HEK293 (cell line): ENCODE measurements at regions not wholly inside any gene's neighbourhood (a gene's known extent, or its start where the extent isn't known, plus 50 kb on each side); places are given as distances from the start of the nearest gene placed in this dataset.
"Not testable (repeated sequence)": the region's sequence is repeated elsewhere in the genome, so short reads cannot be mapped to it uniquely, and the experiment has no call there.

Source experiments
- CTCF ChIA-PET: fragments of 350-600 bp; formaldehyde crosslinking; extraction: SDS; loops from one replicate; lab custom pipeline; 2021; ENCODE audit warnings: antibody characterized with exemption; lab: Yijun Ruan, JAX
- POLR2A ChIA-PET: fragments of 300-600 bp; formaldehyde crosslinking; extraction: SDS; loops from one replicate; lab custom pipeline; 2020; ENCODE audit warnings: antibody characterized with exemption, inconsistent platforms; lab: Yijun Ruan, JAX
- H3K27ac ChIP-seq: fragments of 200-500 bp; sonication (Bioruptor generic); 2 replicates; pipeline ENCODE4 v1.5.1; 2014; ENCODE audit warnings: low read depth, low read length, control low read depth, inconsistent platforms; ENCODE audit errors: extremely low read depth
- H3K36me3 ChIP-seq, 2 experiments: fragments of 200-500 bp in 1 of 2; sonication (Bioruptor generic) in 1 of 2; 1 replicate in 1 of 2; 2 replicates in 1 of 2; pipeline ENCODE4 v1.5.1; 2014 to 2017; ENCODE audit warnings: inconsistent platforms in 2 of 2, low read length in 2 of 2; ENCODE audit not compliant: control insufficient read depth in 2 of 2, insufficient read depth in 1 of 2
- H3K4me1 ChIP-seq: fragments of 200-500 bp; sonication (Bioruptor generic); 2 replicates; pipeline ENCODE4 v1.5.1; 2014; ENCODE audit warnings: mild to moderate bottlenecking, low read length, inconsistent platforms; ENCODE audit not compliant: control insufficient read depth, insufficient read depth
- H3K4me3 ChIP-seq: 2 replicates; pipeline ENCODE4 v1.5.1; 2011; ENCODE audit warnings: low read depth, mild to moderate bottlenecking, control low read depth, low read length, moderate library complexity
- H3K9me3 ChIP-seq: fragments of 200-500 bp; sonication (Bioruptor generic); 2 replicates; pipeline ENCODE4 v1.5.1; 2014; ENCODE audit warnings: low read depth, low read length, inconsistent platforms; ENCODE audit not compliant: control insufficient read depth, insufficient read depth
- EGR2 ChIP-seq: fragments of 450-650 bp; formaldehyde crosslinking; IDR thresholded peaks from 2 replicates; pipeline ENCODE4 v1.5.1; 2016; ENCODE audit warnings: low read depth, missing biosample characterization, missing genetic modification characterization
- GFI1B ChIP-seq: fragments of 450-650 bp; formaldehyde crosslinking; IDR thresholded peaks from 2 replicates; pipeline ENCODE4 v1.5.1; 2016; ENCODE audit warnings: missing biosample characterization, missing genetic modification characterization
- KLF17 ChIP-seq: fragments of 450-650 bp; formaldehyde crosslinking; IDR thresholded peaks from 2 replicates; pipeline ENCODE4 v1.5.1; 2016; ENCODE audit warnings: missing biosample characterization, missing genetic modification characterization
- MEIS1 ChIP-seq: sonication (generic); formaldehyde crosslinking; IDR thresholded peaks from 2 replicates; pipeline ENCODE4 v1.8.1; 2022; ENCODE audit warnings: missing genetic modification reagents, mild to moderate bottlenecking, borderline replicate concordance
- SCRT1 ChIP-seq: fragments of 450-650 bp; formaldehyde crosslinking; IDR thresholded peaks from 2 replicates; pipeline ENCODE4 v1.5.1; 2016; ENCODE audit warnings: missing biosample characterization, missing genetic modification characterization, borderline replicate concordance
- ZFP3 ChIP-seq: fragments of 450-650 bp; formaldehyde crosslinking; IDR thresholded peaks from 2 replicates; pipeline ENCODE4 v1.5.1; 2016; ENCODE audit warnings: low read depth, missing biosample characterization, missing genetic modification characterization
- ZNF184 ChIP-seq: fragments of 450-650 bp; IDR thresholded peaks from 2 replicates; pipeline ENCODE4 v1.5.1; 2018; ENCODE audit warnings: missing biosample characterization, mild to moderate bottlenecking, missing genetic modification characterization
- ZNF202 ChIP-seq: fragments of 450-650 bp; formaldehyde crosslinking; IDR thresholded peaks from 2 replicates; pipeline ENCODE4 v1.5.1; 2016; ENCODE audit warnings: missing biosample characterization, missing genetic modification characterization, borderline replicate concordance
- ZNF311 ChIP-seq: fragments of 450-650 bp; formaldehyde crosslinking; IDR thresholded peaks from 2 replicates; pipeline ENCODE4 v1.5.1; 2017; ENCODE audit warnings: missing biosample characterization, missing genetic modification characterization, borderline replicate concordance
- ZNF324 ChIP-seq: fragments of 450-650 bp; formaldehyde crosslinking; IDR thresholded peaks from 2 replicates; pipeline ENCODE4 v1.5.1; 2016; ENCODE audit warnings: missing biosample characterization, missing genetic modification characterization
- ZNF335 ChIP-seq: fragments of 450-650 bp; formaldehyde crosslinking; conservative IDR thresholded peaks from 2 replicates; pipeline ENCODE4 v1.5.1; 2016; ENCODE audit warnings: missing biosample characterization, missing genetic modification characterization
- ZNF37A ChIP-seq: fragments of 450-650 bp; IDR thresholded peaks from 2 replicates; pipeline ENCODE4 v1.5.1; 2018; ENCODE audit warnings: missing biosample characterization, missing genetic modification characterization
- ZNF398 ChIP-seq: fragments of 450-650 bp; formaldehyde crosslinking; IDR thresholded peaks from 2 replicates; pipeline ENCODE4 v1.5.1; 2017; ENCODE audit warnings: missing biosample characterization, missing genetic modification characterization
- ZNF473 ChIP-seq: fragments of 450-650 bp; formaldehyde crosslinking; IDR thresholded peaks from 2 replicates; pipeline ENCODE4 v1.5.1; 2017; ENCODE audit warnings: missing biosample characterization, missing genetic modification characterization
- ZNF555 ChIP-seq: fragments of 450-650 bp; formaldehyde crosslinking; conservative IDR thresholded peaks from 2 replicates; pipeline ENCODE4 v1.5.1; 2017; ENCODE audit warnings: missing biosample characterization, mild to moderate bottlenecking, missing genetic modification characterization, inconsistent platforms
- ZNF561 ChIP-seq: fragments of 450-650 bp; IDR thresholded peaks from 2 replicates; pipeline ENCODE4 v1.5.1; 2018; ENCODE audit warnings: missing biosample characterization, missing genetic modification characterization, borderline replicate concordance
- ZNF600 ChIP-seq: fragments of 450-650 bp; formaldehyde crosslinking; IDR thresholded peaks from 2 replicates; pipeline ENCODE4 v1.5.1; 2016; ENCODE audit warnings: missing biosample characterization, missing genetic modification characterization
- ZNF830 ChIP-seq: fragments of 450-650 bp; IDR thresholded peaks from 2 replicates; pipeline ENCODE4 v1.5.0; 2018; ENCODE audit warnings: missing biosample characterization, missing genetic modification characterization, low read depth, mild to moderate bottlenecking, moderate library complexity
- ZXDB ChIP-seq: fragments of 450-650 bp; formaldehyde crosslinking; IDR thresholded peaks from 2 replicates; pipeline ENCODE4 v1.5.1; 2016; ENCODE audit warnings: missing biosample characterization, missing genetic modification characterization
- TF ChIP-seq, protein P1 (sequence below): fragments of 450-650 bp; formaldehyde crosslinking; IDR thresholded peaks from 2 replicates; pipeline ENCODE4 v1.5.1; 2016; ENCODE audit warnings: missing biosample characterization, missing genetic modification characterization

DNA sequence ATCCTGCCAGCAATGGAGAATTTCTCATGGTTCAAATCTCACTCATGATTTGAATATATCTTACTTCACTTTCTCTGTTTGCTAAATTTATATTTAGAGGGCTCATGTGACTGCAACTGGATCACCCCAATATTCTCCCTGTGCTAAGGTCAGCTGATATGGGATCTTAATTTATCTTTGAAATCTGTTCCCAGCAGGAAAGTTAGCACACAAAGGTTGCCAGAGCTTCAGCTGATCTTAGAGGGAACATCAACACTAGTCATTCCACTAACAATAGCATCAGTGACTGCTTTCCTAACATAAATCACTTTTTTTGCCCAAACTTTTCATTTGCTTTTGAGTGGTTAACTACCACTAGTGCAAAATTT lies 1270.0 kb downstream of the ARAP2 start:
- Histone ChIP-seq H3K4me1 (no peaks in the 10 kb centered on the region), H3K36me3 (no peaks in the 10 kb centered on the region), H3K27ac (no peak overlapping the region), H3K9me3 (no peaks in the 10 kb centered on the region), H3K4me3 (no peak overlapping the region)
- TF ChIP-seq ZNF324 (tag by site-specific recombination): no peak
- ChIA-PET POLR2A (no interaction called here), CTCF (no interaction called here)

GRCh38 chr4:35021222-35021621 lies 1223.1 kb downstream of the ARAP2 start:
- H3K9me3 ChIP-seq, H3K27ac ChIP-seq, POLR2A ChIA-PET, CTCF ChIA-PET, H3K4me3 ChIP-seq, H3K4me1 ChIP-seq, H3K36me3 ChIP-seq: not testable (repeated sequence)

DNA sequence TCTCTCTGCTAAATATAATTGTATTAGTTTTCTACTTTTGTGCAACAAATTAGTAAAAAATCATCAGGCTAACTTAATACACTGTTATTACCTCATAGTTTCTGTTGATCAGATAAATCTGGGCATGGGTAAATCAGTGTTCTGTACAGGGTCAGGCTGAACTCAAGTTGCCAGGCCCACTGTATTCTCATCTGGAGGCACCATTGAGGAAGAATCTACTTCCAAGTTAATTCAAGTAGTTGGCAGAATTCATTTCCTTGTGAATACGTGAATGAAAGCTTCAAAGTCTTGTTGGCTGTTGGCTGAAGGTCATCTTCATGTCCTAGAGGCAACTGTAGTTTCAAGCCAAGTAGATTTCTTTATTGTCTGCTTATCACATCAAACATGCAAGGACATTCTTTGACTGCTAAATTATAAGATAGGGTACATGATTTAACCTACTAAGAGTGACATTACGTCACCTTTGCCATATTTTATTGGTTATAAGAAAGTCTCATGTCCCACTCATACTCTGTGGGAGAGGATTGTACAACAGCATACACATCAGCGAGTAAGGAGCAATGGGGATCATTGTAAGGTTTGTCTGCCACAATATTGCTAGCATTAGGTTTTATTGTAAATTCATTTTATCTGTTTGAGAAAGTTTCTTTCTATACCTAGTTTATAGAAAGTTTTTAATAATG lies 1219.0 kb downstream of the ARAP2 start:
- no peaks in the 10 kb centered on the region for H3K4me1 ChIP-seq
- no peak overlapping the region for H3K27ac ChIP-seq
- H3K4me3 ChIP-seq: no peak overlapping the region
- POLR2A ChIA-PET: no interaction called here
- no peaks in the 10 kb centered on the region for H3K9me3 ChIP-seq
- TF ChIP-seq ZNF202 (no peak), ZXDB (tag by site-specific recombination) (no peak), ZNF561 (no peak), ZNF37A (no peak), ZNF555 (tag by site-specific recombination) (no peak), ZNF311 (tag by site-specific recombination) (no peak), ZNF830 (no peak), ZNF473 (tag by site-specific recombination) (no peak), MEIS1 (CRISPR knock-in tag) (no peak), ZNF398 (tag by site-specific recombination) (no peak), ZFP3 (tag by site-specific recombination) (no peak), GFI1B (tag by site-specific recombination) (no peak), KLF17 (tag by site-specific recombination) (no peak), ZNF600 (tag by site-specific recombination) (no peak), ZNF184 (tag by site-specific recombination) (no peak), EGR2 (no peak), SCRT1 (tag by site-specific recombination) (no peak), ZNF335 (tag by site-specific recombination) (no peak)
- TF ChIP-seq, protein P1, sequence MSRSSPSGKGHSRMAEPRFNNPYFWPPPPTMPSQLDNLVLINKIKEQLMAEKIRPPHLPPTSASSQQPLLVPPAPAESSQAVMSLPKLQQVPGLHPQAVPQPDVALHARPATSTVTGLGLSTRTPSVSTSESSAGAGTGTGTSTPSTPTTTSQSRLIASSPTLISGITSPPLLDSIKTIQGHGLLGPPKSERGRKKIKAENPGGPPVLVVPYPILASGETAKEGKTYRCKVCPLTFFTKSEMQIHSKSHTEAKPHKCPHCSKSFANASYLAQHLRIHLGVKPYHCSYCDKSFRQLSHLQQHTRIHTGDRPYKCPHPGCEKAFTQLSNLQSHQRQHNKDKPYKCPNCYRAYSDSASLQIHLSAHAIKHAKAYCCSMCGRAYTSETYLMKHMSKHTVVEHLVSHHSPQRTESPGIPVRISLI (tag by site-specific recombination): no peak
- no peaks in the 10 kb centered on the region for H3K36me3 ChIP-seq
- CTCF ChIA-PET: no interaction called here
